SIG-M5 (cell line): ENCODE measurements at regions not wholly inside any gene's neighbourhood (a gene's known extent, or its start where the extent isn't known, plus 50 kb on each side); places are given as distances from the start of the nearest gene placed in this dataset.
"Not testable (repeated sequence)": the region's sequence is repeated elsewhere in the genome, so short reads cannot be mapped to it uniquely, and the experiment has no call there.

Experiments used
- DNase-seq: peaks from one replicate; lab custom pipeline; 2025; lab: John Stamatoyannopoulos, UW

DNA sequence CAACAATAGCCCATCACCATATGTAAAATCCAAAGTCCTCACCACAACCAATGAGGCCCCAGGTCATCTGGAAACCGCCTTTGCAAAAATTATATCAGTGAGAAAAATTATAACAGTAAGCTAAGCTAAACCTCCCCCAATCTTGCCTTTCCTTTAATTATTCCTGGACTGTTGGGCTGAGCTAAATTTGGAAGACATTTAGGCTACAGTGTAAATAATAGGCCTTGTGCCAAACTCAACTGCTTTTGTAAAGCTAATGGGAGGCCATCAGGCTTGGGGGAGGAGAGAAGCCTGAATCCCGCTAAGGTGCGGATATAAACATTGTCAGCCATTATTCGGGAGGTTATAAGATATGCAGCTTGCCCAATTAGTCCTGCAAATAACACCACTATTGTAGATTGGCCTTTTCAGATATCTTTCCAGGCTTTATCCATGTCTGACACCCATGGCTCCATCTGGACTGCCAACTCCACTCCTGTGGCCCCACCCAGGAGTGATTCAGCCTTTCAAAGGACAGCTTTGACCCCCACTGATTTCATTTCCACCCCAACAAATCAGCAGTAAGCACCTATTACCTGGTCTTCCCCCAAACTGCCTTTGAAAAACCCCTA is 53.0 kb upstream of the CA12 start:
- no peak for DNase-seq

DNA sequence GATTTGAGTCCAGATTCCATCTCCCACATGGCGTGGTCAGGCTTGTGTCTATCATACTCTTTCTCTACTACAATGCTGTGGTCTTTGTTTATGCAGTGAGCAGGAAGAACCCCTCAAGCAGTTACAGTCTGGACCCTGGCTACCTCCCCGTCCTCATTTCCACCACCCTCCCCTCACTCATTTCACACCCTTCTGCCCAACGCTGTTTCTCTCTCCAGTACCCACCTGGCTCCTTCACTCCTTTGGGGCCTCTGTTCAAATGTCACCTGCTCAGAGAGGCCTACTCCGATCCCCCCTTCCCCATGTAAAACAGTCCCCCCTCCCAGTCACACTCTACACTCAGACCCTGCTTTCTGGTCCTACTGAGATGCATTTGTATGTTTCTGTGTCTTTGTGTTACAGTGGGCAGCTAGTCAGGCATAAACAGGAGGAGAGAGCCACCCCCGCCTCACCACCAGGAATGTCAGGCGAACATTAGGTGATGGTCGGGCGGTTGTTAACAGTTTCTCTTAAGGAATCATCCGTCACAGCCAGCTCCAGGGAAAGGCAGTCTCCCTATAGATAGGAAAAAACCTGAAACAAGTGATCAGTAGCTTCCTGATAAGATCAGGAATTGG is 53.7 kb upstream of the CA12 start:
- no peak for DNase-seq

DNA sequence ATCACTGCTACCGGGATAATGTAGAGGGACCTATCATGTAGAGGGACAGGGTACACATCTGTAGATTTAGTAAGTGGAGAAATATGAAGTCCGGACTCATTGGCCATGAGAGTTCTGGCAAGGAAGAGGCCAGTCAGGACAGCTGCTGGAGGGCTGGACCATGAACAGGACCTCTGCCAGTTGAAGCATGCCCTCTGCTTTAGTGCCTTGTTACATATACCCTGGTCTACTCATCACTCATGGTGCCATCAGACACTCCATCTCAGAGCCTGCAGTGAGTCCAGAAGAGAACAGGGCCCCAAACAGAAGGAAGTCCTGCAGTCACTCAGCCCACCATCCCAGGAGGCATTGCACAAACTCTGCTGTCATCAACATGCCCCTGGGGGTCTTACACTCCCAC is 54.7 kb upstream of the CA12 start:
- no peak for DNase-seq

DNA sequence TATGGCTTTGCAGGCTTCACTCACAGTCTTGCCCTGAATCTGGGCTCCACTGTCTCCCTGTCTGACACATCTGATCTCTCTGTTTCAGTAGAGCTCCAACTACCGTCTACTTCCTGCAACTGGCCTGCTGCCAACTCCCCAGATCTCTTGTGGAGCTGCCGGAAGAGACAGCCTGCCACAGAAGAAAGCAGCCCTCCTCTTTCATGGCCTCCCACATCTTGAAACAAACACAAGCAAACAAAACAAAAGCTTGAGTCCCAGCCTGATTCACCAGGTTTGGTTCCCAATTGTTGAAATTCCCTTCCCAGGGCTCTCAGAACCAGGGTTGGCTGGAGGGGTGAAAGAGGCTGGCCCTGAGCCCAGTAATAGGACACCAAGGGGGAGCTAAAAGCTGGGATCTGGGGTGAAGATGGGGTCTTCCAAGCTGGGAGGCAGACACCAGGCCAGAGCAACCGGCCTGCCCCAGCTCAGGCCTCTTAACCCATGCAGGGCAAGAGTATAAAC is 55.3 kb upstream of the CA12 start:
- peak; percentile 61 for DNase-seq

DNA sequence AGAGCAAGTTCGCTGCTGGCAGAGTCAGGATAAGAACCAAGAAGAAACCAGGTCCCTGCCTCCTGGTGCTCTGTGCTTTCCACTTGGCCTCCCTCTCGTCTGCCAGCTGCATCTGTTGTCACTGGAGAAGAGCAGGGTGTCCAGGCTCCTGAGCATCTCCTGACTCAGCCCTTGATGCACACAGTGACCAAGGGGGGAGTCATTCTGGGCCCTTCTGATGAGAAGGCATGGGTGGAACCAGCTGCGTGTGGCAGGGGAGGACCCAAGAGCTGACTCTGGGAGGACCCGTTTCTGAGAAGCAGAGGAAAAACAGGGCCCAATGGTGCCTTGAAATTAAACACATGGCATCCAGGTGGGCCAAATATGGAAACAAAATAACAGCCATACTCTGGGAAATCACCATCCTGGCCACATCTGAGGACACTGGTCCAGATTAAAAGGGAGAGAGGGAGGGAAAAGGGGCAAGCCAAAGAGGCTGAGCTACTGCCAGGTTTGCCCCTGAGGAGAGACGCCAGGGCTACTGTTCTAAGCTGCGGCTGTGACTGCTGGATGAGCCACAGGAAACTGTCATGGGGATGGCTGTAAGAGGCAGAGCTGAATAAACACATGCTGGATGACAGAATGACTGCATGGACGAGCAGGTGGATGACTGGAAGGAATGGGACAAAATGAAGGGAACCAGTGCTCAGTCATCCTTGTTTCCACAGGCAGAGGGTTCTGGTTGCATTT is 58.1 kb upstream of the CA12 start:
- DNase-seq, result no peak

DNA sequence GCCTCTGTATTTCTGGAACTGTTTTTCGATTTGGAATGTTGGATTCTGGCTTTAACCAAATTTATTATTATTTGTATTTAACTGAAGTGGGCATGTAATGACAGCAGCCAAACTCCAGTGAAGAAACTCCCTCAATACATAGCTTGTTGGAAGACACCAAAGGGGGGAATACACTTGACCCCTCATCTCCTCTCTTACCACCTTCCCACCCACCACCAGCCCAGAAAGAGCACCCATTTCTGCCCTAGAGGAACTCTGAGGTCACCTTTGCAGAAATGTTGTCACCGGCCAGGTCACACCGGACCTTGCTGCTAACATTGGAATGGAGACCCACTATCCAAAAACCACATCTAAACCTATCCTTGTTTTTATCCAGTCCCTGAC is 58.6 kb upstream of the CA12 start:
- no peak for DNase-seq

DNA sequence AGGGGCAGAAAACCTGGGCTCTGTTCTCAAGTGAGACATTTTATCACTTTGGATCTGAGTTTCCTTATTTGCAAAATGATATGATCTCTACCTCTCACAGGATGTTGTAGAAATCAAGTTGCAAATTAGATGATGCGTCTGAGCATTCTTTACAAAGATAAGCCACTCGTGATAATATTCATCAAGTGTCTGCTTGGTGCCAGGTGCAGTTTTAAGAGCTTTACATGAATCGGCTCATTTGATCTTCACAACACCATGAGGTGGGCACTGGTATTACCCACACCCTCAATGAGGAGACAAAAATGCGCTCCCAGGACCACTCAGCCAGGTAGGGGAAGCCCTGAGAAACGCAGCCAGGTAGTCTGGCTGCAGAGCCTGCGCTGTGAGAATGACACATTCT is 59.1 kb upstream of the CA12 start:
- no peak for DNase-seq

DNA sequence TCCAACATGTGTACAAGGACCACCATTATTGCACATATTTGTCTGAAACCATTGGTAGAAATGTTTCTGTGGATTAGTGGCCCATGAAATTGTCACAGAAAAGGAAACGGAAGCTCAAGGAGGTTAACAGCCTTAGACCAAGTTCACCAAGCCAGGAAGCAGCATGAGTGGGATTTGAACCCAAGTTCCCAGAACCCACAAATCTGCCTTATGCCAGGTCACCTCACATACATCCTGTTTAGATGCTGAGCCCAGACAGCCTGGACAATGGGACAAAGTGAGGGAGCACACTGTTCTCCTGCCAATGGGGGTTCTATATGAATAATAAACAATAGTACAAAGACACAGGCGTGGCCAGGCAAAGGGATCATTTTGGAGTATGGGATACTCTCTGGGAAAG is 59.6 kb upstream of the CA12 start:
- DNase-seq, result no peak

DNA sequence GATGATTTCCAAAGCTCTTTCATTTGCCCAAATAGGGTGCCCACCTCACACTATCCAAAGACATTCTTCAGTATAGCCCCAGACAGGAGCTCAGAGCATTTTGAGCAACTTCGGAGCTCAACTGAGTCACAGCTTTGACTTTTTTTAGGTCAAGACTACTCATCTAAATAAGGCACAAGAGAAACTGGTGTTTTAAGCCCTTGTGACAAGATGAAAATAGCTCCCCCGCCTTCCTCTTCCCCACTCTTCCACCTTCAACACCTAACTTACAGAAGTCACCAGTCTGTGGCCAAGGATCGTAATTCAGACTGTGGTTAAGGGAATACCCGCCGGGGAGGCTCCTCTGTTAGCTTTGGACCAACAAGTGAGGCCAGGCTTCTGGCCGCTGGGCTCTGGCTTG is 60.4 kb upstream of the CA12 start:
- no peak for DNase-seq

DNA sequence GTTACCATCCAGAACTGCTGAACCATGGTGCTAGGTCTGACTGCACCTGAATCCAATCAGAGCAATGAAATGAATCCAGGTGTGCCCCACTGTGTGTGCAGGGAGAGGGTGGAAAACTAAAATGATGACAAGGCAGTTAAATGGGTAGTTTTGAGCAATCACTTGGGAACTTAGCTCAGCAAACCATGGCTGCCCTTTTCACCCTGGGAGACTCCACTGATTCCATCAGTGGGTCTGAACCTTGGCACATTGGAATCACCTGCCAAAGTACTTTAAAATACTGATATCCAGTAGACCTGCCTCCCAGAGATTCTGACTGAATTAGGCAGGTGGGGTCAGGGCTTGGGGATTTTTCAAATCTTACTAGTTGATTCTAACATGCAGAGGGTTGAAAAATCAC is 59.8 kb upstream of the USP3 start:
- DNase-seq, result no peak

DNA sequence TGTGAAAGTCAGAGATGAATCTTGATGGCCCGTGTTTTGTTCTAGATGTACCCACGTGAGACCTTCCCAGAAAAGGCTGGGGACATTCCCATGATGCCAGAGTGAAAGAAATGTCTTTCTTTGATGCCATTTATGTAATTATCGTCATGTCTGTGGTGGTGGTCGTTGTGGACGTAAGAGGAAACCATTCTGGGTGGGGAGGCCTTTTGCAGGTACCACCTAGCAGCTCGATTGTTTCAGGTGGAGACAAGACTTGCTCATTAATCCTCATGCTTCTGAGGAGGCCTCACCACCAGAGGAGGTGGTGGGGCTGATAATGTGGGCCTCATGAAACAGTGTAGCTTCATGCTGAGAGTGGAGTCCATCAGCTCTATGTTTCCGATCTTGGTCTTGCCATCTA is 58.1 kb upstream of the USP3 start:
- no peak for DNase-seq

DNA sequence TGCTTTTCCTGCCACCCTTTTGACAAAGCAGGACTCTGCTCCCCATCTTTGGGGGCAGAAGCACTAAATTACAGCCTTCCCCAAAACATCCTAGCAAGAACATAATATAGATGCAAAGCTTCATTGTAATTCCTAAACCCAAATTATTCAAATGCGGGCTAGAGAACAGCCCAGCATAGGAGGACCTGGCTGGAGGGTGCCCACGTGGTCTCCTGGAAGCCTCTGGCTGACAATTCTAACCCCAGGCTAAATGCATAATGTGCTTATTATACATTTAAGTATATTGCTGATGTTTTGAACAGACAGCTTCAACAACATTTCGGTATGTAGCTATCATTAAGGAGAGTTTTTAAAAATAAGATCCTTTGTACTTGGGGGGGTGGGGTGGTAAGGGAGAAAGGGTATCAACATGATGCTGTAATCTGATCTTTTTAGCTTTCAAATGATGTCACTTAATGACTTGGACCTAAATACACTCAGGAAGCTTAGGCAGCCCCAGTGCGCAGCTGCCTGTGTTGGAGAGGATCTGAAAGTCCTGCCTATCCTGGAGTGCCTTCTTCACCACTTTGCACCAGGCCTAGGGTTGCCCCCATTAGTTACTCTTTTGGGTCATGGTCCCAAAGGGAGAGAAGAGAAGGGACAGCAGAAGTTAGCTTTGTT is 57.2 kb upstream of the USP3 start:
- no peak for DNase-seq

DNA sequence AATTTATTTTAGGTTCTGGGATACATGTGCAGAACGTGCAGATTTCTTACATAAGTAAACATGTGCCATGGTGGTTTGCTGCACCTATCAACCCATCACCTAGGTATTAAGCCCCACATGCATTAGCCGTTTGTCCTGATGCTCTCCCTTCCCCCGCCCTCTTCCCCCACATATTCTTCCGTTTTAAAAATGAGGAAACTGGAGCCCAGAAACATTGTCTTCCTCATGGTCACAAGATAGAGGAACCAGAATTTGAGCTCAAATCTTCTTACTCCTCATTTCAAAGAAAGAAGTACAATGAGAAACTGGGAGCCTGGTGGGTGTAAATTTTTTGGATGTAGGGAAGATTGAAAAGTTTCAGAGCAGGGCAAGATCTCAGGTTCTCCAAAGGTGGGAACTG is 56.1 kb upstream of the USP3 start:
- peak; percentile 45 for DNase-seq

DNA sequence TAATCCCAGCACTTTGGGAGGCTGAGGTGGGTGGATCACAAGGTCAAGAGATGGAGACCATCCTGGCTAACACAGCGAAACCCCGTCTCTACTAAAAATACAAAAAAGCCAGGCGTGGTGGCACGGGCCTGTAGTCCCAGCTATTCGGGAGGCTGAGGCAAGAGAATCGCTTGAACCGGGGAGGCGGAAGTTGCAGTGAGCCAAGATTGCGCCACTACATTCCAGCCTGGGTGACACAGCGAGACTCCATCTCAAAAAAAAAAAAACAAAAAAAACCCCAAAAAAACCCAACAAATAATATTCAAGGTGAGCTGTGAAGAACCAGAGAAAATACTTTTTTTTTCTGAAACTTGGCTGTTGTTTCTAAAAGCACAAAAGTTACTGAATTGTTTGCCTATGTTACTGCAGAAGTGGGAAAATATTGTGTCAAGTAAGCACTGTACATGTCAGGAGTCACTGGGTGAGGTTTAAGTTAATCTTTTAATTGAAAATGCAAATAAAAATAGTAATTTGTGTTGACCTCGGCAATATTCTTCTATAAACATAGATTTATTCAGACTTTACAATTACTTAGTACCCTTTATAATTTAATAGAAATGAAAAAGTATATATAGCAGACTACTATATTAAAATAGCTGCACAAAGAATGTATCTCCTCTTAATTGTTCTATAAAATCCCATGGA is 55.4 kb upstream of the USP3 start:
- DNase-seq, result not testable (repeated sequence)

DNA sequence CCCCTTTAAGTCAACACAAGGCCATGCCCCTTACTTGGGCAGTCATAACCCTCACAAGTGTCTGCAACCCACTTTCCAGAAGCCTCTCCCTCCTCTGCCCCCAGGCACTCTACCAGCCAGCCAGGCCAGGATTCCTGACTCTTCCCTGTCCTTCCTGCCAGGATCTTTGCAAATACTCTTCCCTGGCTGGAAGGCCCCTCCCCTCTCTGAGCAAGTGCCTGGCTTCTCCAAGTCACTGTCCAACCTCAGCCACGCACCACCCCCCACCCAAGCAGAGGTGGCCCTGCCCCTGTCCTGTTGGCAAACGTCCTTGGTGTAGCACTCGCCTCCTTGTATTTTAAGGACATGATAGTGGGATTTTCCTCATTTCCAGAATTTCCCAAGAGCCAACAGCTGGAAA is 54.7 kb upstream of the USP3 start:
- DNase-seq, result no peak

DNA sequence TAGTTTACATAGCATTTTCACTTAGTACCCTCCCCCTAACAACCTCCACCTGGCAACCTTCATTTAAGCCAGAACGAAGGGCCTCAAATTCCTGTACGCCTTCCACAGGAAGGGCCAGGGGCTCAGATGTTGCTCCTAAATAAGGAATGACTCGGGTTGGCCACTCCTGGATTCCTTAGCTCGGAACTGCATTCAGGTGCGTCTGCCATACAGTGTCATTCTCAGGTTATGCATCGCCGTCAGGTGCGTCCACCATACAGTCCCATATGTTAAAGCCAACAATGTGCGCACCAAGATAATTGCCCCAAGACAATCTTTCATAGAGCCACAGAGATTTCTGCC is 53.5 kb upstream of the USP3 start:
- DNase-seq, result no peak

DNA sequence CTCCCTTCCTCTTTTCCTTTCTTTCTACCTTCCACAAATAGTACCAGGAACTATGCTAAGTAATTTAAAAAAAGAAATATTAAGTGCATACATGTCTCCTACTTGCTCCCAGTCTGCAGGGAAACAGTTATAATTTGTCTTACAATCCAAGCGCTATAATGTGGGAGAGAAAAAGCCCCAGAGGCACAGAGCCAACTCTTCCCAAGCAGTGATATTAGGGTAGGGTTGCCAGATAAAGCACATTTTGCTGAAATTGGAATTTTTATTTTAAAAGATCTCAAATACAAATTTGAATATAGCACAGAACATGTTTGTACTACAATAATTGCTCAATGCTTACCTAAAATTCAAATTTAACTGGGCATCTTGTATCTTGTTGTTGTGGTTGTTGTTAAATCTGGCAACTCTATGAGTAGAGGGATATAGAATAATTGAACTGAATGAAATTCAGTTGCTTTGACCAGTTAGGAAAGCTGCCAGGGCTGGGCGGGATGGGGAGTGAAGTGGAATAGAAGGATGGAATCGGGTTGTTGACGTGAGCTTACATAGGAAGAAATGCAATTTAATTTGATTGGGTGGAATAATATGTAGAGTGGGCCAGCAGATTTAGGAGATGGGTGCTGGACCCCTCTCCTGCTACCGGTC is 52.6 kb upstream of the USP3 start:
- no peak for DNase-seq

DNA sequence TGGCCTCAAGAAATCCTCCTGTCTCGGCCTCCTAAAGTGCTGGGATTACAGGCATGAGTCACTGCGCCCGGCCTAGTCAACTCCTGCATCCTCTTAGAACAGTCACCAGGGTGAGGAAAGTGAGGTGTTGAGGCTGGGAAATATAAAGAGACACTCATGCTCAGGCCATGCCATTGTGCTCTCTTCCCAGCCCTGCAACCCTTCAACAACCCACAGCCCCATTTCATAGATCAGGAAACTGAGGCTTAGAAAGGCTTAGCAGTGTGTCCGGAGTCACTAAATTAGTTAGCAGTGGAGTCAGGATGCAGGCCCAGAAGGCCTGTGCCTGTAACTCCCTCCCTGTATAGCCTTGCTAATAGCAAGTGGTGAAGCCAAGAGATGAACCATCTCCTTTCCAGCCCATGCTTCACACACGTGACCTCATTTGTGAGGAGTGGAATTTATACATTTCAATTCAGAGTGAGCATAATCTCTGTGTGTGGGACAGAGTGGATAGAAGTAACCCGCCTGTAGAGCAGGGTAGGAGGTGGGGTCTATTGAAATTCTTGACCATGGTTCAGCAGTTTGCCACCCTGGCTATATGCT is 51.7 kb upstream of the USP3 start:
- DNase-seq, result no peak

DNA sequence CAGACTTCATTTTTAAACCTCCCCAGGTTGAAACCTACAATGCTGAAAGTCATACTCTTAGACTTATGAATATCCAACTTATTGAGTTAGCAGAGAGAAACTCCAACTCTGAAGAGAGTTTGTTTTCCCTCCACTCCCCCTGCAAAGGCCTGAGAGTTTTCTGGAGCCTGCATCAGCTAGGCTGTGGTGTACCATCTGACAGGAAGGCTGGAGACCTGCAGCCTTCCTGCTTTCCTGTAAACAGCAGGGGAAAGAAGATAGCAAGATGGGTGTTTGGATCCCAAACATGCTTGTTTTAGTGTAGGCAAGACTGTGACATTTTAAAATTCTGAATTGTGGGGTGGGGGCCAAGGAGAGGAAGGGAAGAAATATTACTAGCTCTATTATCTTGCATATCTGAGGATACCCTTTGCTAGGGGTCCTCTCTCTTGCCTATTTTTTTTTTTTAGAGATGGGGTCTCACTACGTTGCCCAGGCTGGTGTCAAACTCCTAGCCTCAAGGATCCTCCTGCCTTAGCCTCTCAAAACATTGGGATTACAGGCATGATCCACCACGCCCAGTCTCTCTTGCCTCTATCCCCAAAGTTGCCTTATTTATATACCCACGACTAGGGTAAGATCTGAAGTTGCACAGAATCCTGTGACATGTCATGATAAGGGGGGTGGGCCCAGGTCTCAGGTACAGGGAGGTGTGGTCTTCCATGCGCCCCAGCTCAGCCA is 51.0 kb upstream of the USP3 start:
- DNase-seq, result no peak

DNA sequence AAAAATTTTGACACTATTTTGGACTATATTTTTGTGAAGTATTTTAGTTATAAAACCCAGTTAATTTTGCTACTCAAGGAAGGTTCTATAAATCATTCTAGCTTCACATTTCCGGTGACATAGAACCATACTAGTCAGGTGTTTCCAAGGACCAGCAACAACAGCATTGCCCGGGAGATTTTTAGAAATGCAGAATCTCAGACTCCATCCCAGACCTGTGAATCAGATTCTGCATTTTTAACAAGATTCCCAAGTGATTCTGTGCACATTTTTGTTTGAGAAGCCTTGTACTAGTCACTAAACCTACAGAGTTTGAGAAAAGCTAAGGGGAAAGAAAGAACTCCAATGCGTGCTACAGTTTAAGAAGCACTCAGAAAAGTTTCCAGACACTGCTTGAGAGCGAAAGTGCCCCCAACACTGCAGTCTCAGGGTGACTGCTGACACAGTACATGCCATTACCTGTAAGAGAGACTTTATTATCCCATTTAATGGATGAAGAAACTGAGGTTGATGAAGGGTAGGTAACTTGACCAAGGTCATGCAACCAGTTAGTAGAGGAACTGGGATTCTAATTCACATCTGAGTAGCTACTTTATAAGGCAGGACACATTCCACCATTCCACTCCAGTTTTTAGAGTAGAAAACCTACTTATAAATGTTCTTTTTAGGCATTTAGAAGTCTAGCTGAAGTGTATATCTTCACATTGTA is 49.7 kb upstream of the USP3 start:
- DNase-seq, result no peak
